ENCODE measurements at regions not wholly inside any gene's neighbourhood (a gene's known extent, or its start where the extent isn't known, plus 50 kb on each side); places are given as distances from the start of the nearest gene placed in this dataset.

DNA sequence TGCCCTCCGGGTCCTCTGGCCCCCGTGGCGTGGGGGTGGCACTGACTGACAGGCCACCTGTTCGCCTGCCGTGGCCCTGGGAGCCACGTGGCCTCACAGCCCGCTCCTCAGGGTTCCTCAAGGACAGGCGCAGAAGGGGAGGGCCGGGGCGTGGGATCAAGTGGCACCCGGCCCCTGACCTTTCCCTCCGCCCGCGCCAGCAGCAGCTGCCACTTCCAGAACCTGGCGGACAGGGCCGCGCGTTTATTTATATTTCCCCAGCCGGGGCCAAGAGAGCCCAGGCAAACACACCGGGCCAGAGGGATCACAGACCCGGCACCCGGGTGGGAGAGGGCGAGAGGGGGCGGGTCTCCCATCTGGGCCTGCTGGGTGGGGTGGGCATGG lies 92.6 kb downstream of the RFLNA start:
- TF ChIP-seq, protein P1, sequence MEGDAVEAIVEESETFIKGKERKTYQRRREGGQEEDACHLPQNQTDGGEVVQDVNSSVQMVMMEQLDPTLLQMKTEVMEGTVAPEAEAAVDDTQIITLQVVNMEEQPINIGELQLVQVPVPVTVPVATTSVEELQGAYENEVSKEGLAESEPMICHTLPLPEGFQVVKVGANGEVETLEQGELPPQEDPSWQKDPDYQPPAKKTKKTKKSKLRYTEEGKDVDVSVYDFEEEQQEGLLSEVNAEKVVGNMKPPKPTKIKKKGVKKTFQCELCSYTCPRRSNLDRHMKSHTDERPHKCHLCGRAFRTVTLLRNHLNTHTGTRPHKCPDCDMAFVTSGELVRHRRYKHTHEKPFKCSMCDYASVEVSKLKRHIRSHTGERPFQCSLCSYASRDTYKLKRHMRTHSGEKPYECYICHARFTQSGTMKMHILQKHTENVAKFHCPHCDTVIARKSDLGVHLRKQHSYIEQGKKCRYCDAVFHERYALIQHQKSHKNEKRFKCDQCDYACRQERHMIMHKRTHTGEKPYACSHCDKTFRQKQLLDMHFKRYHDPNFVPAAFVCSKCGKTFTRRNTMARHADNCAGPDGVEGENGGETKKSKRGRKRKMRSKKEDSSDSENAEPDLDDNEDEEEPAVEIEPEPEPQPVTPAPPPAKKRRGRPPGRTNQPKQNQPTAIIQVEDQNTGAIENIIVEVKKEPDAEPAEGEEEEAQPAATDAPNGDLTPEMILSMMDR (IDR thresholded peaks at IDR 0.05; ENCODE audit: insufficient read depth, low read depth, low read length, missing control alignments): no peak
- DNase-seq (ENCODE audit: low read depth): no peak
- H3K4me3 ChIP-seq (ENCODE audit: low read length): no peak overlapping the region

DNA sequence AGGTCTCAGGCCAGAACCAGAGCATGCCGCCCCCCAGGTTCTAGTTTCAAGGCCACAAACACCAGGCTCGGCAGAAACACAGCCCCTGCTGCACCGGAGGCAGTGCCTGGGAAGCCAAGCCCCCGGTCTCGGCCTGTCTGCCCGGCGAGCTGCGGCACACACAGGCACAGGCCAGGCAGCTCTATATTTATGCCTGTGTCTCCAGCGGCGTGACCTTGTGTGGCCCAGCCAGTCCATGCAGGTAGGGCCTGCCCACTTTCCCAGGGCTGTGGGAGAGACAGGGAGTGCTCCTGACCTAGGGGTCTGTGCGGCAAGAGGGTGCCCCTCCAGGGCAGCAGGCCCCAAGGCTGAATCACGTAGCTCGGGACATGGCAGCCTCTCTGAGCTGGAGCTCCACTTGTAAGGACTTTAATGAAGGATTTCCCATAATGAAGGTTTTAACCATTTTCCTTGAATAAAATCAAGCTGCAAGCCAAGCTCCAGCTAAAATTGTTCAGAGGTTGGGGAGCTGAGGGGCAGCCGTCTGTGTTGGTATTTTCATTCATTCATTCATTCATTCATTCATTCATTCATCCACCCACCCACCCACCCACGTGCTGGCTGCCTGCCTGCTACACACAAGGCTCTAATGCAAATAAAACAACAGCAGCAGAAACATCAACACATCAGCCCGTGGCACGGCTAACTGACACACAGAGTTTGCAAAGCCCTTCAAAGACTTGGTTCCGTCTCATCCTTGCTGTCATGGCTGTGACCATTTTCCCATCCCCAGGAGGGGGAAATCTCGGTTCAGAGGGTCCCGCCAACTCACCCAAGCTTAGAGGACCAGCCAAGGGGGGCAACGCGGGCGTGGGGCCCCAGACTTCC lies 92.0 kb downstream of the RFLNA start:
- no peak for DNase-seq (ENCODE audit: low read depth)
- no peak overlapping the region for H3K4me3 ChIP-seq (ENCODE audit: low read length)
- TF ChIP-seq, protein P1 (IDR thresholded peaks at IDR 0.05; ENCODE audit: insufficient read depth, low read depth, low read length, missing control alignments): no peak

DNA sequence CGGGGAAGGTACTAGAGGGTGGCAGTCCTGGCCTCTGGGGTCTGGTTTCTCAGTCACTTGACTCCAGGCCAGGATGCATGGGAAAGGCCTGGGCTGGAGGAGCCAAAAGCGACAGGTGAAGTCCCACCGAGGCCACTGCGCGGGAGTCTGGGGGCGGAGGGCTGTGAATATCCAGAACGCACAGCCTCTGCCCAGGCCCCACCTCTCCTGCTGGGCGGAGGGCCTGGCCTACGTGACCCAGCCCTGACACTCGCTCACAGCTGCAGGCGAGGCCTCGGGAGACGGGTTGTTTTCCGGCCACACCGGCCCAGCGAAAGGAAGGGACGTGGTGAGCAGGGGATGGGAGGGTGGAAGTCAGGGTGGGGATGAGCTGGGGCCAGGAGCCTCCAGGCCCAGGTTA lies 91.2 kb downstream of the RFLNA start:
- TF ChIP-seq, protein P1 (IDR thresholded peaks at IDR 0.05; ENCODE audit: insufficient read depth, low read depth, low read length, missing control alignments): no peak
- DNase-seq (ENCODE audit: low read depth): no peak
- no peak overlapping the region for H3K4me3 ChIP-seq (ENCODE audit: low read length)

DNA sequence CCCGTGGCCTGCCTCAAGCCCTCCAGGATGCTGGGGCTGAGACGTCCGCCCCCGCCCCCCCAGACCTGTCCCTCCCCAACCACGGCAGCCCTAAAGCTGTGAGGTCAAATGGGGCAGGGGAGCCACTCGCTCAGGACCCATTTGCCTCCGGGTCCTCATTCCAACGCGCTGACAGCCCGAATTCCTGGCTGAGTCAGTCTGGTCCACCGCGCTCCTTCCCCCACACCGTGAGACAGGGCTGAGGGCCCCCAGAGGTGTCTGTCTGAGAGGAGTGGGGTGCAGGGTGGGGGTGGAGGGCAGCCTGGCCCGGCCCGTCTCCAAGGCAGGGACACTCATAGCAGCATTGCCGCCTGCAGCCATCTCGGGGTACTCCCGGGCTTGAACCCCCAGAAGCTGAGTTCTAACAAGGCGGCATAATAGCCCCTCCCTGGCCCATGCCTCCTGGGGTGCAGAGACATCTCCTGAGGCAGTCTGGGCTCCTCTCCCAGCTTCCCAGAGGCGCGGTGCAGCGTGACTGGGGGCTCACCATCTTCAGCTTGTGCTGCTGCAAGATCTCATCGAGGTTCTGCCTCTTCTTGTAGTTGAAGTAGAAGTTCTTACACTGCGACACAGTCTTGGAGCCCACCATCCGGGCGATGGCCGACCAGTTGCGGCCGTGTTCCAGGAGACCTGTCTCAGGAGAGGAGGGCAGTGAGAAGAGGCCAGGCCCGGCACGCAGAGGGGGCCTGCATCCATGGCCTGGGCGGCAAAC lies 90.5 kb downstream of the RFLNA start:
- no peak overlapping the region for H3K4me3 ChIP-seq (ENCODE audit: low read length)
- peak; percentile 82 for DNase-seq (ENCODE audit: low read depth)
- TF ChIP-seq, protein P1 (IDR thresholded peaks at IDR 0.05; ENCODE audit: insufficient read depth, low read depth, low read length, missing control alignments): no peak

DNA sequence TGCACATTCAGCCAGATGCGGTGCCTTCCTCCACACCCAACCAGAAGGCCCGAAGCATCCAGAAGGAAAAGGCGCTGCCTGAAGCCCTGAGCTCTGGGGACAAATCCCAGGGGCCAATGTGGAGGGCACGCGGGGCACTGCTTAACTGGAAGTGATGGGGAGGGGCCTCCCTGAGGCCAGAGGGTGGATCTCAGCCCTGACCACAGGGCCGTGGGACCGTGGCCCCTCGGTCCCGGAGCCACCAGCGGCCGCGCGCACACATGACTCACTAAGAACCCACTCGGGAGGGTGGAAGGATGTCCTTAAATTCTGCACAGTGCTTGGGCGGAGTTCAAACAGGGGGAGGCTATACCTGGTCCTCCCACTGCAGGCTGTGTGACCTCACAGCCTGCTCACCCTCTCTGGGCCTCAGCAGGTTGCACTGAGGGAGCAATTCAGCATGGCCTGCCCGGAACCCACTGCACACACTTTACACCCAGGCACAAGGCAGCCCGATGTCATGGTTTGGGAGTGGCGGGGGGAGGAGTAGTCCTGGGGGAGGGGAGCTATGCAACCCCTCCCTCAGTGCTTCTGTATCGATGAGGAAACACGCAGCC lies 89.5 kb downstream of the RFLNA start:
- DNase-seq (ENCODE audit: low read depth): no peak
- TF ChIP-seq, protein P1 (IDR thresholded peaks at IDR 0.05; ENCODE audit: insufficient read depth, low read depth, low read length, missing control alignments): no peak
- H3K4me3 ChIP-seq (ENCODE audit: low read length): no peak overlapping the region

DNA sequence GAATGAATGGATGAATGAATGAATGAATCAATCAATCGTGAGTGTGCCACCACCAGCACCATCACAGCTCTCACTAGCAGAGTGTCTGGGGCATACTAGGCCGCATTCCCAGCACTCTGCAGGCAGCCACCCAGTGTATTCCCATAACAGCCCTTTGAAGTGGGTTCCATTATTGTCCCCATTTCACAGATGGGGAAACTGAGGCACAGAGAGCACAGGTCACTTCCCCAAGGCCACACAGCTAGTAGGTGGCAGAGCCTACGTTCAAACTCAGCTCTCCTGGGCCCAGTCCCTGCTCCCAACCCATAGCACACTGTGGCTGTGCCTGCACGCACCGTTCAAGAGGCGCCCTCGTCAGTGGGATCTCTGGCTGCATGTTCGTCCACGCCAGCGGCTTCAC lies 88.1 kb downstream of the RFLNA start:
- no peak overlapping the region for H3K4me3 ChIP-seq (ENCODE audit: low read length)
- TF ChIP-seq, protein P1 (IDR thresholded peaks at IDR 0.05; ENCODE audit: insufficient read depth, low read depth, low read length, missing control alignments): no peak
- no peak for DNase-seq (ENCODE audit: low read depth)

Measured in epithelial cell of esophagus (primary cell).